H1 (cell line): ENCODE measurements at regions not wholly inside any gene's neighbourhood (a gene's known extent, or its start where the extent isn't known, plus 50 kb on each side); places are given as distances from the start of the nearest gene placed in this dataset.

Experiments used
- CTCF ChIA-PET: fragments of 300-600 bp; sonication (Branson Sonifier 250); formaldehyde crosslinking; loops from one replicate; lab custom pipeline; 2021; ENCODE audit not compliant: partially characterized antibody; lab: Charles Lee
- POLR2A ChIA-PET: fragments of 300-600 bp; sonication (Branson Sonifier 250); formaldehyde crosslinking; loops from one replicate; lab custom pipeline; 2021; ENCODE audit warnings: inconsistent platforms; ENCODE audit not compliant: partially characterized antibody; lab: Charles Lee
- DNase-seq, 2 experiments: peaks; one replicate each; pipeline versions ENCODE4 v3.0.0 to v3.0.0-alpha.2; 2010 to 2022; ENCODE audit warnings: low spot score in 2 of 2, low read depth in 1 of 2, mixed read lengths in 1 of 2
- FAIRE-seq: peaks from 2 replicates; lab custom pipeline; 2011; peaks lifted over from hg19 to GRCh38; lab: Jason Lieb, UNC
- H2AFZ ChIP-seq: 2 replicates; pipeline ENCODE4 v1.8.1; 2012; ENCODE audit warnings: low read length, inconsistent platforms
- H2AK5ac ChIP-seq: 2 replicates; pipeline ENCODE4 v1.6.1; 2013; ENCODE audit warnings: low read depth, low read length
- H2BK120ac ChIP-seq: replicated peaks from 2 replicates; pipeline ENCODE3; 2013; ENCODE audit warnings: low read depth, low read length, inconsistent platforms
- H2BK12ac ChIP-seq: 2 replicates; pipeline ENCODE4 v1.6.1; 2013; ENCODE audit warnings: low read depth, low read length
- H2BK15ac ChIP-seq: 2 replicates; pipeline ENCODE4 v1.6.1; 2013; ENCODE audit warnings: low read length
- H2BK20ac ChIP-seq: 2 replicates; pipeline ENCODE4 v1.6.1; 2013; ENCODE audit warnings: low read length
- H2BK5ac ChIP-seq: 2 replicates; pipeline ENCODE4 v1.6.1; 2013; ENCODE audit warnings: low read depth, low read length
- H3K14ac ChIP-seq: 2 replicates; pipeline ENCODE4 v1.6.1; 2013; ENCODE audit warnings: inconsistent platforms; ENCODE audit not compliant: insufficient read length
- H3K18ac ChIP-seq: 2 replicates; pipeline ENCODE4 v1.6.1; 2013; ENCODE audit warnings: low read length; ENCODE audit errors: extremely low read depth
- H3K23ac ChIP-seq: 2 replicates; pipeline ENCODE4 v1.6.1; 2013; ENCODE audit warnings: inconsistent platforms; ENCODE audit not compliant: insufficient read length
- H3K23me2 ChIP-seq: 2 replicates; pipeline ENCODE4 v1.6.1; 2013; ENCODE audit warnings: low read depth, low read length
- H3K27ac ChIP-seq: 2 replicates; pipeline ENCODE4 v1.6.1; 2011; ENCODE audit warnings: low read depth, low read length, inconsistent platforms
- H3K27me3 ChIP-seq, 4 experiments: replicated peaks in 1 of 4; 1 replicate in 1 of 4; 2 replicates in 3 of 4; pipeline versions ENCODE4 v1.6.1 to v1.8.1; 2011 to 2013; ENCODE audit warnings: low read length in 3 of 4, mild to moderate bottlenecking in 3 of 4, inconsistent platforms in 2 of 4, mixed read lengths in 2 of 4, moderate library complexity in 1 of 4; ENCODE audit not compliant: control insufficient read depth in 3 of 4, insufficient read depth in 3 of 4; ENCODE audit errors: extremely low read depth in 1 of 4
- H3K36me3 ChIP-seq, 4 experiments: 2 replicates each; pipeline versions ENCODE4 v1.6.1 to v1.8.1; 2011 to 2013; ENCODE audit warnings: mild to moderate bottlenecking in 4 of 4, low read length in 3 of 4, moderate library complexity in 2 of 4, control low read depth in 1 of 4, inconsistent platforms in 1 of 4; ENCODE audit not compliant: insufficient read depth in 4 of 4, control insufficient read depth in 2 of 4
- H3K4ac ChIP-seq: replicated peaks from 2 replicates; pipeline ENCODE3; 2013; ENCODE audit warnings: low read length, low read depth, mixed read lengths, inconsistent platforms; ENCODE audit not compliant: insufficient read length
- H3K4me1 ChIP-seq, 4 experiments: replicated peaks in 1 of 4; 1 replicate in 1 of 4; 2 replicates in 3 of 4; pipeline versions ENCODE4 v1.6.1 to v1.8.1; 2011 to 2013; ENCODE audit warnings: low read length in 3 of 4, inconsistent platforms in 2 of 4, mixed read lengths in 1 of 4; ENCODE audit not compliant: insufficient read depth in 4 of 4, control insufficient read depth in 3 of 4
- H3K4me2 ChIP-seq, 2 experiments: 2 replicates each; pipeline versions ENCODE4 v1.6.1 to v1.8.1; 2011 to 2013; ENCODE audit warnings: low read depth in 2 of 2, low read length in 2 of 2, control low read depth in 1 of 2, inconsistent platforms in 1 of 2, mild to moderate bottlenecking in 1 of 2; ENCODE audit not compliant: insufficient read depth in 1 of 2
- H3K4me3 ChIP-seq, 4 experiments: fragments of 200-600, 300-600 bp in 1 of 4; sonication (generic), shearing (Covaris generic), sonication (Bioruptor Twin) in 1 of 4; 2 replicates each; pipeline versions ENCODE4 v1.5.1 to v1.8.1; 2011 to 2016; ENCODE audit warnings: low read length in 4 of 4, low read depth in 3 of 4, control low read depth in 2 of 4, inconsistent platforms in 2 of 4, mild to moderate bottlenecking in 2 of 4, mixed read lengths in 1 of 4, moderate library complexity in 1 of 4; ENCODE audit not compliant: insufficient read depth in 2 of 4; ENCODE audit errors: extremely low read depth in 1 of 4
- H3K56ac ChIP-seq: replicated peaks from 2 replicates; pipeline ENCODE3; 2013; ENCODE audit warnings: low read depth, mild to moderate bottlenecking, mixed read lengths, low read length, inconsistent platforms; ENCODE audit not compliant: insufficient read length
- H3K79me1 ChIP-seq: 2 replicates; pipeline ENCODE4 v1.6.1; 2013; ENCODE audit warnings: low read depth, low read length, control low read depth
- H3K79me2 ChIP-seq, 2 experiments: 2 replicates each; pipeline versions ENCODE4 v1.6.1 to v1.8.1; 2012 to 2013; ENCODE audit warnings: low read length in 2 of 2, mild to moderate bottlenecking in 2 of 2, inconsistent platforms in 1 of 2; ENCODE audit not compliant: insufficient read depth in 2 of 2, control insufficient read depth in 1 of 2
- H3K9ac ChIP-seq, 4 experiments: replicated peaks in 1 of 4; 1 replicate in 1 of 4; 2 replicates in 3 of 4; pipeline versions ENCODE4 v1.6.1 to v1.8.1; 2011 to 2013; ENCODE audit warnings: low read depth in 3 of 4, low read length in 3 of 4, control low read depth in 2 of 4, mild to moderate bottlenecking in 2 of 4, moderate library complexity in 2 of 4, inconsistent platforms in 1 of 4; ENCODE audit errors: extremely low read depth in 1 of 4
- H3K9me3 ChIP-seq, 2 experiments: 2 replicates each; pipeline versions ENCODE4 v1.6.1 to v1.8.1; 2012 to 2013; ENCODE audit warnings: mild to moderate bottlenecking in 2 of 2, moderate library complexity in 2 of 2, control low read depth in 1 of 2, inconsistent platforms in 1 of 2, low read depth in 1 of 2, low read length in 1 of 2, mixed read lengths in 1 of 2; ENCODE audit not compliant: insufficient read depth in 2 of 2
- H4K20me1 ChIP-seq, 2 experiments: replicated peaks in 1 of 2; 2 replicates each; pipeline versions ENCODE3 to v1.8.1; 2011 to 2013; ENCODE audit warnings: inconsistent platforms in 2 of 2, low read length in 2 of 2, mild to moderate bottlenecking in 1 of 2; ENCODE audit not compliant: insufficient read depth in 2 of 2, control insufficient read depth in 1 of 2
- H4K5ac ChIP-seq: 2 replicates; pipeline ENCODE4 v1.6.1; 2013; ENCODE audit warnings: low read length, low read depth, mixed read lengths, inconsistent platforms; ENCODE audit not compliant: insufficient read length
- H4K8ac ChIP-seq: 2 replicates; pipeline ENCODE4 v1.8.0; 2013; ENCODE audit warnings: mild to moderate bottlenecking, moderate library complexity, low read length, inconsistent platforms; ENCODE audit not compliant: insufficient read depth; ENCODE audit errors: extremely low read depth
- H4K91ac ChIP-seq: replicated peaks from 2 replicates; pipeline ENCODE3; 2013; ENCODE audit warnings: low read length, mixed read lengths, inconsistent platforms; ENCODE audit not compliant: insufficient read length
- CHD2 ChIP-seq: IDR thresholded peaks from 2 replicates; pipeline ENCODE4 v1.6.1; 2012; ENCODE audit warnings: low read length, improper control_type of control experiment
- HDAC6 ChIP-seq: IDR thresholded peaks from one replicate; pipeline ENCODE4 v1.7.1; 2012; ENCODE audit warnings: low read depth, mild to moderate bottlenecking, inconsistent platforms, low read length, moderate library complexity
- RBBP5 ChIP-seq: IDR thresholded peaks from 2 replicates; pipeline ENCODE4 v1.7.1; 2012; ENCODE audit warnings: low read depth, mild to moderate bottlenecking, inconsistent platforms, low read length, moderate library complexity, borderline replicate concordance
- RFX5 ChIP-seq: IDR thresholded peaks from 2 replicates; pipeline ENCODE4 v1.6.1; 2011; ENCODE audit warnings: low read depth, low read length, improper control_type of control experiment, borderline replicate concordance
- SP2 ChIP-seq: IDR thresholded peaks from 2 replicates; pipeline ENCODE4 v1.6.1; 2012; ENCODE audit warnings: mild to moderate bottlenecking, low read length, inconsistent platforms
- TCF12 ChIP-seq: IDR thresholded peaks from 2 replicates; pipeline ENCODE4 v1.6.1; 2011; ENCODE audit warnings: low read depth, mild to moderate bottlenecking, low read length
- WGBS, 2 experiments: shearing (Covaris generic) in 1 of 2; methylation state at CpG; one replicate each; pipeline versions ENCODE4 v1.1.6 to v1.1.7; 2013 to 2015; ENCODE audit warnings: low lambda C conversion rate in 2 of 2, mixed read lengths in 2 of 2, inconsistent platforms in 1 of 2, low coverage in 1 of 2, missing lambda C conversion rate in 1 of 2; ENCODE audit not compliant: insufficient replicate concordance in 2 of 2, insufficient coverage in 1 of 2, insufficient read length in 1 of 2; ENCODE audit errors: extremely low coverage in 1 of 2, missing lambda C conversion rate in 1 of 2; 5-methylcytosine and 5-hydroxymethylcytosine counted together

- H3K4me3 ChIP-seq = no peak overlapping the region
- H2AK5ac ChIP-seq = no peak overlapping the region
- no peak overlapping the region for H2BK5ac ChIP-seq
- no peak overlapping the region for H3K4ac ChIP-seq
- H3K9me3 ChIP-seq = no peaks in the 10 kb centered on the region
- DNase-seq (no peak), FAIRE-seq (no peak)
- H3K4me1 ChIP-seq = no peaks in the 10 kb centered on the region; a peak in 1 of 7 replicates
- no peaks in the 10 kb centered on the region for H3K36me3 ChIP-seq
- H2BK120ac ChIP-seq = no peak overlapping the region
- H4K20me1 ChIP-seq = no peaks in the 10 kb centered on the region
- no peaks in the 10 kb centered on the region for H3K23me2 ChIP-seq
- H3K79me2 ChIP-seq = no peaks in the 10 kb centered on the region
- H4K91ac ChIP-seq = no peak overlapping the region
- H2BK20ac ChIP-seq = no peak overlapping the region
- no peaks in the 10 kb centered on the region for H3K79me1 ChIP-seq
- H3K27ac ChIP-seq = no peak overlapping the region
- no peak overlapping the region for H2AFZ ChIP-seq
- H2BK15ac ChIP-seq = no peak overlapping the region
- H4K8ac ChIP-seq = no peak overlapping the region
- no peak overlapping the region for H3K9ac ChIP-seq
- H3K27me3 ChIP-seq = no peaks in the 10 kb centered on the region
- no peak overlapping the region for H3K18ac ChIP-seq
- TF ChIP-seq RFX5 (no peak), CHD2 (no peak), HDAC6 (no peak), SP2 (no peak), RBBP5 (no peak), TCF12 (no peak)
- no peak overlapping the region for H4K5ac ChIP-seq
- CTCF ChIA-PET = no interaction called here
- H3K4me2 ChIP-seq = no peak overlapping the region
- WGBS, 2 experiments = 91% methylated on average over 2 of the region's 2 CpGs; no CpG with 5 or more reads in 1 of the 2 experiments
- no peak overlapping the region for H2BK12ac ChIP-seq
- no peak overlapping the region for H3K56ac ChIP-seq
- H3K23ac ChIP-seq = no peak overlapping the region
- no peak overlapping the region for H3K14ac ChIP-seq
- POLR2A ChIA-PET = no interaction called here
These were observed 365.8 kb upstream of the DIPK2B start for GRCh38 chrX:45566456-45566855.
